Ishikawa (cell line): ENCODE measurements at regions not wholly inside any gene's neighbourhood (a gene's known extent, or its start where the extent isn't known, plus 50 kb on each side); places are given as distances from the start of the nearest gene placed in this dataset.
A peak's percentile ranks its signal among the peaks of the same experiment; 100 is the strongest.

Experiments used
- CEBPB ChIP-seq: IDR thresholded peaks from 2 replicates; pipeline ENCODE4 v1.6.1; 2012
- CREB1 ChIP-seq: IDR thresholded peaks from 2 replicates; pipeline ENCODE4 v1.6.1; 2012; ENCODE audit warnings: low read depth
- EGR1 ChIP-seq: IDR thresholded peaks from 2 replicates; pipeline ENCODE4 v1.6.1; 2012
- EP300 ChIP-seq: IDR thresholded peaks from 2 replicates; pipeline ENCODE4 v1.6.1; 2012; ENCODE audit warnings: borderline replicate concordance
- FOXM1 ChIP-seq: IDR thresholded peaks from 2 replicates; pipeline ENCODE4 v1.6.1; 2012; ENCODE audit warnings: low read depth, borderline replicate concordance
- MAX ChIP-seq: IDR thresholded peaks from 2 replicates; pipeline ENCODE4 v1.6.1; 2012
- NFIC ChIP-seq: IDR thresholded peaks from 2 replicates; pipeline ENCODE4 v1.6.1; 2012
- RAD21 ChIP-seq: IDR thresholded peaks from 2 replicates; pipeline ENCODE4 v1.6.1; 2012; ENCODE audit warnings: low read depth
- TAF1 ChIP-seq: IDR thresholded peaks from 2 replicates; pipeline ENCODE4 v1.6.1; 2012; ENCODE audit warnings: low read depth, mild to moderate bottlenecking
- TCF12 ChIP-seq: IDR thresholded peaks from 2 replicates; pipeline ENCODE4 v1.6.1; 2012; ENCODE audit warnings: low read depth
- TEAD4 ChIP-seq: IDR thresholded peaks from 2 replicates; pipeline ENCODE4 v1.6.1; 2012
- USF1 ChIP-seq: IDR thresholded peaks from 2 replicates; pipeline ENCODE4 v1.6.1; 2012
- YY1 ChIP-seq: IDR thresholded peaks from 2 replicates; pipeline ENCODE4 v1.6.1; 2012; ENCODE audit warnings: low read depth
- ZBTB7A ChIP-seq: IDR thresholded peaks from 2 replicates; pipeline ENCODE4 v1.6.1; 2012; ENCODE audit warnings: low read depth
- TF ChIP-seq, protein P1 (sequence below): IDR thresholded peaks from 2 replicates; pipeline ENCODE4 v1.6.1; 2012; ENCODE audit warnings: low read depth, mild to moderate bottlenecking

GRCh38 chr15:67941648-67942310 is 101.9 kb upstream of the RNU6-1 start:
- TF ChIP-seq TCF12 (0 out of 2 replicates have a peak, but pooled peaks have one; percentile 33), NFIC (peak; percentile 41; the same call in 1 of the 2 replicates), TEAD4 (peak; percentile 93), RAD21 (no peak; the same call in 1 of the 2 replicates), EGR1 (0 out of 2 replicates have a peak, but pooled peaks have one; percentile 20), MAX (no peak; the same call in 1 of the 2 replicates), USF1 (no peak), FOXM1 (no peak)

GRCh38 chr15:67943475-67943874 is 103.6 kb upstream of the RNU6-1 start:
- TF ChIP-seq, protein P1, sequence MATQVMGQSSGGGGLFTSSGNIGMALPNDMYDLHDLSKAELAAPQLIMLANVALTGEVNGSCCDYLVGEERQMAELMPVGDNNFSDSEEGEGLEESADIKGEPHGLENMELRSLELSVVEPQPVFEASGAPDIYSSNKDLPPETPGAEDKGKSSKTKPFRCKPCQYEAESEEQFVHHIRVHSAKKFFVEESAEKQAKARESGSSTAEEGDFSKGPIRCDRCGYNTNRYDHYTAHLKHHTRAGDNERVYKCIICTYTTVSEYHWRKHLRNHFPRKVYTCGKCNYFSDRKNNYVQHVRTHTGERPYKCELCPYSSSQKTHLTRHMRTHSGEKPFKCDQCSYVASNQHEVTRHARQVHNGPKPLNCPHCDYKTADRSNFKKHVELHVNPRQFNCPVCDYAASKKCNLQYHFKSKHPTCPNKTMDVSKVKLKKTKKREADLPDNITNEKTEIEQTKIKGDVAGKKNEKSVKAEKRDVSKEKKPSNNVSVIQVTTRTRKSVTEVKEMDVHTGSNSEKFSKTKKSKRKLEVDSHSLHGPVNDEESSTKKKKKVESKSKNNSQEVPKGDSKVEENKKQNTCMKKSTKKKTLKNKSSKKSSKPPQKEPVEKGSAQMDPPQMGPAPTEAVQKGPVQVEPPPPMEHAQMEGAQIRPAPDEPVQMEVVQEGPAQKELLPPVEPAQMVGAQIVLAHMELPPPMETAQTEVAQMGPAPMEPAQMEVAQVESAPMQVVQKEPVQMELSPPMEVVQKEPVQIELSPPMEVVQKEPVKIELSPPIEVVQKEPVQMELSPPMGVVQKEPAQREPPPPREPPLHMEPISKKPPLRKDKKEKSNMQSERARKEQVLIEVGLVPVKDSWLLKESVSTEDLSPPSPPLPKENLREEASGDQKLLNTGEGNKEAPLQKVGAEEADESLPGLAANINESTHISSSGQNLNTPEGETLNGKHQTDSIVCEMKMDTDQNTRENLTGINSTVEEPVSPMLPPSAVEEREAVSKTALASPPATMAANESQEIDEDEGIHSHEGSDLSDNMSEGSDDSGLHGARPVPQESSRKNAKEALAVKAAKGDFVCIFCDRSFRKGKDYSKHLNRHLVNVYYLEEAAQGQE, result no peak
- TF ChIP-seq EP300 (no peak), TEAD4 (no peak), USF1 (no peak), ZBTB7A (no peak), RAD21 (no peak), EGR1 (no peak), TCF12 (no peak), TAF1 (no peak), NFIC (no peak), CEBPB (no peak), YY1 (no peak), CREB1 (no peak), FOXM1 (no peak), MAX (no peak)

GRCh38 chr15:67944010-67944641 is 104.3 kb upstream of the RNU6-1 start:
- TF ChIP-seq CEBPB, result no peak
- no peak for TF ChIP-seq YY1
- no peak for TF ChIP-seq NFIC
- TF ChIP-seq MAX, result no peak
- no peak for TF ChIP-seq RAD21
- no peak for TF ChIP-seq TAF1
- TF ChIP-seq FOXM1, result no peak
- no peak for TF ChIP-seq TCF12
- no peak for TF ChIP-seq CREB1
- TF ChIP-seq, protein P1, result no peak
- TF ChIP-seq USF1, result no peak
- no peak for TF ChIP-seq EP300
- TF ChIP-seq EGR1, result no peak
- TF ChIP-seq TEAD4, result no peak
- TF ChIP-seq ZBTB7A, result no peak

DNA sequence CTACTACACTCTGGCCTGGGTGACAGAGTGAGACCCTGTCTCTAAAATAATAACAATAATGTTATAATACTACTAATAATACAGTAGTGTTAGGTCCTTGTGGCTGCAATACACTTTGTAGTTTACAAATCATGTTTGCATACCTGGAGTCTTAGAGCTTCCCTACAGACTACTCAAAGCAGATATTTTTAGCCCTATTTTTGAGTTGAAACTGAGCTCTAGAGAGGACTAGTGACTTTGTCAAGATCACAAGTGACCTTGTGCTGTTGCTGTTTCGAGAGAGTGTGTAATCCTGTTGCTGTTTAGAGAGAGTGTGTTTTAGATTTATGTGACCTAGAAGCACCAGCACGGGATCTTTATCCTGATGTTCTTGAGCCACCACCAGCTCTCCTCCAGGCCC is 105.3 kb upstream of the RNU6-1 start:
- TF ChIP-seq EP300 (no peak), ZBTB7A (no peak), NFIC (no peak), CREB1 (no peak), TEAD4 (no peak), USF1 (no peak)
- TF ChIP-seq, protein P1, result no peak
